Right lobe of liver (tissue), 4 donors: ENCODE measurements at regions not wholly inside any gene's neighbourhood (a gene's known extent, or its start where the extent isn't known, plus 50 kb on each side); places are given as distances from the start of the nearest gene placed in this dataset.

ENCODE experiments used
- CTCF ChIP-seq, 4 donors: fragments of 200-600 bp in 3 of 4; fragments of 450-650 bp in 1 of 4; IDR thresholded peaks; one replicate each; pipeline versions ENCODE4 v1.5.1 to v1.8.0; 2016 to 2022; ENCODE audit warnings: antibody characterized with exemption in 4 of 4, mild to moderate bottlenecking in 2 of 4
- POLR2A ChIP-seq: fragments of 450-650 bp; IDR thresholded peaks from one replicate; pipeline ENCODE4 v1.6.1; 2017; ENCODE audit warnings: antibody characterized with exemption, mild to moderate bottlenecking
- donor health status: DM: no; HTN: no; CAD: no.
- donor health status: DM: no; HTN: no; CAD: no.
- donor health status: DM: no; HTN: yes; CAD: no.

- TF ChIP-seq CTCF (IDR thresholded peaks at IDR 0.05) (no peak), POLR2A (no peak)
Measured at GRCh38 chr1:209196140-209196539, 387.4 kb upstream of the CAMK1G start.
